Upper lobe of left lung (tissue), 4 donors: ENCODE measurements at regions not wholly inside any gene's neighbourhood (a gene's known extent, or its start where the extent isn't known, plus 50 kb on each side); places are given as distances from the start of the nearest gene placed in this dataset.

Experiments
- EP300 ChIP-seq, 4 donors: sonication (generic); formaldehyde crosslinking; IDR thresholded peaks; one replicate each; pipeline ENCODE4 v1.5.1; 2017; ENCODE audit warnings: antibody characterized with exemption in 4 of 4, control low read depth in 2 of 4
- POLR2A ChIP-seq, 4 donors: fragments of 450-650 bp; IDR thresholded peaks; one replicate each; pipeline ENCODE4 v1.5.1; 2016 to 2017; ENCODE audit warnings: antibody characterized with exemption in 4 of 4, mild to moderate bottlenecking in 2 of 4
- TF ChIP-seq, protein P1 (sequence below), 6 experiments: fragments of 450-650 bp in 4 of 6; fragments of 200-600 bp in 2 of 6; sonication (generic) in 2 of 6; IDR thresholded peaks; one replicate each; pipeline ENCODE4 v1.5.1; 2016 to 2019; ENCODE audit warnings: antibody characterized with exemption in 6 of 6

GRCh38 chr5:93123127-93123526 lies 457.9 kb downstream of the NR2F1-AS1 start:
- TF ChIP-seq, protein P1, sequence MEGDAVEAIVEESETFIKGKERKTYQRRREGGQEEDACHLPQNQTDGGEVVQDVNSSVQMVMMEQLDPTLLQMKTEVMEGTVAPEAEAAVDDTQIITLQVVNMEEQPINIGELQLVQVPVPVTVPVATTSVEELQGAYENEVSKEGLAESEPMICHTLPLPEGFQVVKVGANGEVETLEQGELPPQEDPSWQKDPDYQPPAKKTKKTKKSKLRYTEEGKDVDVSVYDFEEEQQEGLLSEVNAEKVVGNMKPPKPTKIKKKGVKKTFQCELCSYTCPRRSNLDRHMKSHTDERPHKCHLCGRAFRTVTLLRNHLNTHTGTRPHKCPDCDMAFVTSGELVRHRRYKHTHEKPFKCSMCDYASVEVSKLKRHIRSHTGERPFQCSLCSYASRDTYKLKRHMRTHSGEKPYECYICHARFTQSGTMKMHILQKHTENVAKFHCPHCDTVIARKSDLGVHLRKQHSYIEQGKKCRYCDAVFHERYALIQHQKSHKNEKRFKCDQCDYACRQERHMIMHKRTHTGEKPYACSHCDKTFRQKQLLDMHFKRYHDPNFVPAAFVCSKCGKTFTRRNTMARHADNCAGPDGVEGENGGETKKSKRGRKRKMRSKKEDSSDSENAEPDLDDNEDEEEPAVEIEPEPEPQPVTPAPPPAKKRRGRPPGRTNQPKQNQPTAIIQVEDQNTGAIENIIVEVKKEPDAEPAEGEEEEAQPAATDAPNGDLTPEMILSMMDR (IDR thresholded peaks at IDR 0.05): no peak
- TF ChIP-seq POLR2A (IDR thresholded peaks at IDR 0.05) (no peak), EP300 (IDR thresholded peaks at IDR 0.05) (no peak)
